Midbrain (tissue), 1 donor: ENCODE measurements at regions not wholly inside any gene's neighbourhood (a gene's known extent, or its start where the extent isn't known, plus 50 kb on each side); places are given as distances from the start of the nearest gene placed in this dataset.
"Not testable (repeated sequence)": the region's sequence is repeated elsewhere in the genome, so short reads cannot be mapped to it uniquely, and the experiment has no call there.

Experiments
- DNase-seq: peaks from one replicate; lab custom pipeline; 2025; lab: John Stamatoyannopoulos, UW

GRCh38 chr4:132094017-132094416 lies 1055.1 kb upstream of the PCDH10 start:
- no peak for DNase-seq

DNA sequence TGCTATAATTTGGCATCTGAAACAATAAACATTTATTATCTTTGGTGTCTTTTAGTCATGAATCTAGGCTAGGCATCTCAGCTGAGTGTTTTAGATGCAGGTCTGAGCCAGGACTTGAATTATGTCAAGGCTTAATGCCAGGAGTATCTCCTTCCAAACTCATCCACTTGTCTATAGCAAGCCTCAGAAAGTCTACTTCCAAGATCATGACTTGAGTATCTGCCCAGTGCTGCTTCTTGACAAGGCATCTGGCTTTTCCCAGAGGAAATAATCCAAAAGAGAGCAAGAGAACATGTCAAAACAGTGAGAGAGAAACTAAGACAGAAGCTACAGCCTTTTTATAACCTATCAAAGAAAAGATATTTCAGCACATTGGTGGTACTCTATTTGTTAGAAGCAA lies 1052.1 kb upstream of the PCDH10 start:
- no peak for DNase-seq

GRCh38 chr4:132101526-132101925 lies 1047.6 kb upstream of the PCDH10 start:
- DNase-seq: no peak

DNA sequence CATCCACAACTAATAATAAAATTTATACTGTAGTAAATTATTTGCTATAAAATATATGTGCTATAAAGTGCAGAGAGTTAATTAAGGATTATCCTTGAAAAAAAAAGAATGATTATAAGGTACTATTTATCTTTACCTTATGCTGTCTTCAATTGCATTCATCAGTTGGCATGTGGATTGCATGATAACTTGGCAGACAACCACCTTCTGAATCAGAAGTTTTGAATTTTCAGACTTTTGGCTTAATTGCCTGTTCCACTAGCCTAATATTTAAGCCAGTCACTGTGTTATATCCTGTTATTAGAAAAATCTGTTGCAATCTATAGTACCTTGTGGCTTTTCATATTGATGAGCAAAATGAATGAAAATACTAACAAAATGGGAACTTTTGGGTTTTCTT lies 1040.3 kb upstream of the PCDH10 start:
- no peak for DNase-seq

DNA sequence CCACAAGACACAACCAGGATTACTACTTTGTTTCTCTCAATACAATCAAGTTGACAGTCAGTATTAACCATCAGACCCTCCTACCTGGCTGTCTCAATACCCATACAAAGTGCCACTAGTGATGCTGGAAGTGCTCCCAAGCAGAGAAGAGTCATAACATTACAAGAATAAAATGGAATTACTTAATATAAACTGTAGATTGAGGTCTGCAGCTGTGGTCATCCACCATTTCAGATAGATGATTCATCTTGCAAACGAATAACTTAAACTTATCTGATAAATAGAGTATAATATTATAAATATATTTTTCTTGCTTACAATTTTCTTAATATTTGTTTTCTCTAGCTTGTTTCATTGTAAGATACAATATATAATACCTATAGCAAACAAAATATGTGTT lies 1034.2 kb upstream of the PCDH10 start:
- DNase-seq: no peak

DNA sequence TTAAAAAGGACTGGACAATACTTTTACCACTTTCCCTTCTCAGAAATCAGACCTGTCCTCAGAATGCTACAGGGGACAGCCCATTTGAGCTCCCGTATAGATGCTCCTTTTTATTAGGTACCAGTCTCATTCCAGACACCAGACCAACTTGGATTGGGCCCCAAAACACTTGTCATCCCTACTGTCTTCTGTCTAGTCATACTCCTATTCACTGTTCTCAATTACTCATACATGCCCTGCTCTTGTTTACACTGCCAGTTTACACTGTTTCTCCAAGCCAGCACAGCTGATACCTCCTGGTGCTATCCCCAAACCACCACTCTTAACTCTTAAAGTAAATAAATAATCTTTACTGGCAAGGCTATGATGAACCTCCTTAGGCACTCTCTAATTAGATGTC lies 1026.4 kb upstream of the PCDH10 start:
- DNase-seq: not testable (repeated sequence)

GRCh38 chr4:132123870-132124623 lies 1025.0 kb upstream of the PCDH10 start:
- no peak for DNase-seq

DNA sequence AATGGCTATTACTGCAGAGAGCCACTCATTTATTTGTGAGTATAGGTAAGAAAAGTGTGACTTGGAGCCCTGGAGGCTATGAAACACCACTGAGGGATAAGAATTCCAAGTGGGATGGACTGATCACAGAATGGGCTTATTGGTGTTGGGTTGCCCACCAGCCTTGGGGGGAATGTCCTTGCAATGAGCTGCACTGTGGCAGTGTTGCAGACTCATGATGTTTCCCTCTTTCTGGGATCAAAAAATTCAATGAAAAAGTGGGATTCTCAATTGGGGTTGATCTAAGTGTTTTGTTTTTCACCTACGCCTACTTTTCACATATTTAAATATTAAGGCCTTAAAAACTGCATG lies 1024.5 kb upstream of the PCDH10 start:
- no peak for DNase-seq

DNA sequence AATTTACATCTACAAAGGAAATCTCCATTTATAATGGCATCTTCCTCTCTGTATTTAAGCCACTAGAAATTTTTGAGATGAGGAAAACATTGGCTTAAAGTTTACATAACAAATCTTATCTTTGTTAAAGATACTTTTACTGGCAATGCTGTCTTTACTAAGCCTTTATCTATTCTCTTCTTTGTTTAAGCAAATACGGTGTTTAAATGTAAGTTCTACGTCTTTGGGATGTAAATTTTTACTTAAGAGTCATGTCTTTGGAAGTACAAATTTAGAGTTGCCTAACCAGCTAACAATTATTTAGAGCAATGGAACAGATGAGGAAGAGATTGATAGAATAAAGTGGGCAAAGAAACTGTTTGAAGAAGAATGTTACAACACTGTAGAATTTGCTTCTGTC lies 1024.0 kb upstream of the PCDH10 start:
- DNase-seq: no peak

DNA sequence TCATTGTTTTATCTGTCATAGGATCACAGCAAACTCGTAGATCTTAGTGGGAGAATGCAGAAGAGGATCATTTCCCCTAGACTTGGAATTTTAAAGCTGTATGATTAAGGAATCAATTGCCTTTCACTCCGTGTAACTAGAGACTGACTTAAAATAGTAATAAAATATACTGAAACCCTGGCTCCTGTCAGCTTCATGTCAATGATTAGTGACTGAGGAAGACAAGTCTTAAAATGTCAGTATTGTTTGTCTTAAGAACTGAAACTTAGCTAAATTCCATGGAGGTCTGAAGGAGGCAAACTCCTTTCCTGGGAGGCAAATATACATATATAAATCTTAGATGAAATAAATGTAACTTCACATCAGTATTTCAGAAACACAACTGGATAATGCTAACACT lies 1016.7 kb upstream of the PCDH10 start:
- no peak for DNase-seq

DNA sequence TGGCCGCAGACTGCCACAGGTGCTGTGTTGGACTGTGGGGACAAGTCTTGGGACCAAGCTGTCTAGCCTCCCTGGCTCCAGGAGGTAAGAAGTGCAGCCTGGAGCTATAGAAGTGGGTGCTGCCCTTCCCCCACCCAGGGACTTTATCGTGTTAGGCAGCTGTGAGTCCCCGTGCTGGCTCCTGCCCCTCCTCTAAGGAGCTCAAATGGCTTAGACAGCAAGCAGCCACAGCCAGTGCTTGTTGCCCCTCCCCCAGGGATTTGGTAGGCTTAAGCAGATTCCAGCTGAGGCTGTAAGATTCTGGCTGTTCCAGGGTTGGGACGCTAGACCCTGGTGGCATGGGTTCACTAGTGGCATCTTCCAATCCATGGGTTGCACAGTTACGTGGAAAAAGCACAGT lies 979.4 kb upstream of the PCDH10 start:
- DNase-seq: no peak

GRCh38 chr4:132180020-132180427 lies 969.1 kb upstream of the PCDH10 start:
- DNase-seq: no peak

DNA sequence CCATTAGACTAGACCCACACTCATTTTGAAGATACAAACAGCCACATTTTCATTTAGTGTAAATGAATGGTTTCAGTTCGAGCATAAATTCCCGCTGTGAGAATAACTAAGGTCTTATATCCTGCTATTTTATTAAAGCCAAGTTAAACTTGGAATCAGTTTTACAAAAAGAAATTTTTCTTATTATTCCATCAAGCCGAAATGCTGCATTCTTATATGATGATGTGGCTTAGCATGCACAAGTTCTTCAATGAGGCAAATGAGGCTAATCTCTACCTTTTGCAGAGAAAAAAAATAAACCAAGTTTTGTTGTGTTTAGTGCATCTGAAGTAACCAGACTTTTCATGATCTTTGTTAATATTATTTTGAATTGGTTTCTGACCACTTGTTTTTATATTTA lies 953.9 kb upstream of the PCDH10 start:
- no peak for DNase-seq

GRCh38 chr4:132203618-132204017 lies 945.5 kb upstream of the PCDH10 start:
- no peak for DNase-seq

DNA sequence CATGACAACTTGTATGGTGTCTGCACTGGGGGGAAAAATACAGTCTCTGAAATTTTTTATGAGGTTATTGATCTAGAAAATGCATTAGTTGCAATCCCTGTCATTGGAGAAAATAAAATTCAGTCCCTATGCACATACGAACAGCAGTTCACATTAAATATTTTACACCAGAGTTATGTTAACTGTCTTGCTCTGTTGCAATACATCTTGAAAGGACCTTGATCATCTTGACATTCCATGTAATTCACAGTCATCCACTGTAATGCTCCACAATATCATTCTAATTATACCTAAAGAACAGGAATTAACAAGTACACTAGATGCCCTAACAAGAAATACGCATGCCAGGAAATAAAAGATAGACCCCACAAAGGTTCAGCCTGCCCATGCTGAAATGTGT lies 934.6 kb upstream of the PCDH10 start:
- no peak for DNase-seq

DNA sequence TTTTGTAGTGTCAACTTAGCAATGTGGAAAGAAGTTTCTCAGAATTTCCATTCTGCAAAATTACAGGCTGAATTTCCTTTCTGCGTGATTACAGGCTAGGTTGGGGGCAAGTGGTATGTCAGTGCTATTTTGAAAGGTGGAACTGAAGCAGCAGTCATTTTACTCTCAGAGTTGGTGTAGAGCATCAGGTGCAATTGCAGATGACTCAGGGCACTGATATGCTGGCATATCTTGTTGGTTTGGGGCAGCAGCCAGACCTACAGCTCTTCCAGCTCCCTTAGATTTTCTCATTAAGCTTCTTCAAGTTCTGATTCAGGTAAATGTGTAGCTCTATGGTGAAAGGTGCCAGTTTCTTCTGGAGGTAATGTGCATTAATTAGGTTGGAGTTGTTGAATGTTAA lies 930.7 kb upstream of the PCDH10 start:
- no peak for DNase-seq

DNA sequence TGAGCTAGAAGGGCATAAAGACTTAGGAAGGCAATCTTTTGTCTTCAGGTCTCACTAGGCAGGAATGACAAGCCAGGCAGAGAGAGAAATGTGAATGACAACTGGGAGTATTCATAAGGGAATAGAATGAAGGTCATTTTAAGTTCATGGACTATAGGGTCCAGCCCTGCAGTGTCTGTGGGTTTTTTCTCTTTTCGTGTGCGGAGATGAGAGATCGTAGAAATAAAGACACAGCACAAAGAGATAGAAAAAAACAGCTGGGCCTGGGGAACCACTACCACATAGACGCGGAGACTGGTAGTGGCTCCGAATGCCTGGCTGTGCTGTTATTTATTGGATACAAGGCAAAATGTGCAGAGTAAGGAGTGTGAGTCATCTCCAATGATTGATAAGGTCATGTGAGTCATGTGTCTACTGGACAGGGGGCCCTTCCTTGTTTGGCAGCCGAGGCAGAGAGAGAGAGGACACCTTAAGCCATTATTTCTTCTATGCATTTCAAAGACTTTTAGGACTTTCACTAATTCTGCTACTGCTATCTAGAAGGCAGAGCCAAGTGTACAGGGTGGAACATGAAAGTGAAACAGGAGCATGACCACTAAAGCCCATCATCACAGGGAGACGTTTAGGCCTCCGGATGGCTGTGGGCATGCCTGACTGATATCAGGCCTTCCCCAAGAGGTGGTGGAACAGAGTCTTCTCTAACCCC lies 921.8 kb upstream of the PCDH10 start:
- DNase-seq: no peak

GRCh38 chr4:132227857-132228165 lies 921.3 kb upstream of the PCDH10 start:
- DNase-seq: not testable (repeated sequence)

DNA sequence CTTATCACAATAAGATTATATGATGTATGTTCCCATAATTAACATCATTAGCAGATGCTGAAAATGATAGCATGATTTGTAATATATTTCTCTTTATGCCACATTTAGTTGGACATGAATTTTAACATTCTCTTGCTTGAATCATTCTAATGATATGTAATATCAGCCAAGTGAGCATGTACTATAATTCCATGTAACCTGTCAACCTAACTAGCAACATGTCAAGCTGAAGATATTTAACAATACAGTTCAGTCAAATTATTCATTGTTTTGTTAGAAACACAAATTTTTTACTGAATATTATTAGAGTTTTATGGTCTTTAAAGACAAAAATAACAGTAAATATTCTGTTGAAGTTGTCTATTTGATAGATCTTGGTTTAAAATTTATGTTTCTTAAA lies 920.4 kb upstream of the PCDH10 start:
- no peak for DNase-seq

DNA sequence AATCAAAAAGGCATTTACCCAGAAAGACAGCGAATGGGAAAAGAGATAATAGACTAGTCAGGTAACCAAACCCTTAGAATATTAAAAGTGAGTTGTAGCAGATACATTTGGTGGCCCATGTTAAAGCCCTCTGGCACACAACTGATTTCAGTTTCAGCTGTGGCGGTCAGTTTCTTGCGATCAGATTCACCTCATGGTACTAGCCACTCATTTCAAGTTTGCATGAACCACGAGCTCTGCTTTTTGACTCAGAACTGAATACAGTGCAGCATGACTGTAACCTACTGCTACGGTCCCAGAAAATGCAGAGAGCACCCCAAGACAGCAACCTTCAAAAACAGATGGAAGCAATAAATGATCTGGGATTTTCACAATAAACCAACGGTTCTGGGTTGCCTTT lies 919.1 kb upstream of the PCDH10 start:
- no peak for DNase-seq

DNA sequence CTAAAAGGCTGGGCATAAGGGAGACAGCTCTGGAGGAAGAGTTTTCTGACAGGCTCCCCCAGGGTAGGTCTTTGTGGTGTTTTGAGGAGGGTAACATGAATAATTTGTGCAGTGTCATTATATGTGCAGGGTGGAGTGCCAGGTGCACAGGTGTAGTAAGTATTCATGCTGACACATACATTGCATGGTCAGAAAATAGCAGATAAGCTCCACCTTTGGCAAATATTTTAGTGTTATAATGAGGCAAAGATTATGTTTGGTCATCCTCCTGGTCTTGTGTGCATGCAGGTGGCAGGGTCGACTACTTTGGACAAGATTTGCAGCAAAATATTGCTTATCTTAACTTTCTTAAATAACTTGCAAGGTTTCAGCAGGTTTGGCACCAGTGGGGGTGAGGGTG lies 910.4 kb upstream of the PCDH10 start:
- no peak for DNase-seq

DNA sequence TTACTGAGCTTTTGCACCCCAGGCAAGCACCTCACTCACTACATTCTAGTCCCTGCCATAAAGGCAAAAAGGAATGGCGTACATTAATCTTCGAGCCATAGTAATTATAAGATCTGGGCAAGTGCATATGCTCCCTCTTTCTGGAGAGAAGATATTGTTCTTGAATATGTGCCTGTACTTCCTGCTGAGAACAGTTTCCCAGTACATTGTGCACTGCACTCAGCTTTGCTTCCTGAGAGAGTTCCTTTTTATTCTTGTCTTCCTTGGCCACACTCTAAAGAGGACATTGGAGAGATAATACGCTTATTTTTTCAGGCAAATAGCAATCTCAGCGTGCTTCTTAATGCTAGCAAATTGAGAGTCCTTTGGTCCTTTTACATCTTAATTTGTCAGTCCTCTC lies 909.0 kb upstream of the PCDH10 start:
- DNase-seq: no peak

DNA sequence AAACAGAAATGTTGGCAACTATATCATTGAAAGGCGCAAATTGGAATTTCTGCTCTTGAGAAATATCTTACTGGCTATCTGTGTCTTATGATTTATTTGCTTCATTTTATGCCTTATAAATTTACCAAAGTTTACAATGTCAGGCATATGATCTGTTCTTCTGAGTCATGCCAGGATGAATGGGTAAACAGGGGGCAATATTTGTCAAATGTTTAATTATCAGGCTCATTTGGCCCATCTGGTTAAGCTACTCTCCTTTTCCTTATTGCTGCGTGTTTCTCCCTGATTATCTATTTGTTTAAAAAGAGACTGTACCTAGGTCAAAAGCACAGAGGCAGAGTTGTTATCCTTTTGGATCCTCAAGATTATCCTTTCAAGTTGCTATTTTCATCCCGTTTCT lies 903.8 kb upstream of the PCDH10 start:
- DNase-seq: no peak

DNA sequence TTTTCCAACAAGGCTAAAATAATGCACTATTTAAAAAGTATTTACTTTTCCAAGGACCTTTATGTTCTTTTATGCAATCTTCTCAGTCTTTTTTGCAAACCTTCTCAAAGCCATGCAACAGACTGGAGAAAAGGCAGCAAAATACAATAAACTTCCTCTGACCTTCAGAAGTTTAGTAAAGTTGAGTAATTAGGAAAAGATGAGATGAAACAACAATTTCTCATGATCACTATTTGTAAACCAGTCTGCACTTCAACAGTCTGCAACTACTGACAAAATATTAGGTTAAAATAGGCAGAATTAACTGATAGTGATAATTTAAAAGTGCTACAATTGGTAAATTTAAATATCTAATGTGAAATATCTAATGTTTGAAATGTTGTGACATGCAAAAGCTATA lies 884.9 kb upstream of the PCDH10 start:
- DNase-seq: no peak
